Stimulated activated CD4-positive, alpha-beta T cell treated with anti-CD3 and anti-CD28 coated beads, Interleukin-15, amount 100 ng/mL, for 1 hour (primary cell): ENCODE measurements at regions not wholly inside any gene's neighbourhood (a gene's known extent, or its start where the extent isn't known, plus 50 kb on each side); places are given as distances from the start of the nearest gene placed in this dataset.

Experiments used
- DNase-seq, 2 donors: peaks; one replicate each; pipeline ENCODE4 v3.0.0-alpha.2; 2020; ENCODE audit warnings: low read depth in 1 of 2, low spot score in 1 of 2

DNA sequence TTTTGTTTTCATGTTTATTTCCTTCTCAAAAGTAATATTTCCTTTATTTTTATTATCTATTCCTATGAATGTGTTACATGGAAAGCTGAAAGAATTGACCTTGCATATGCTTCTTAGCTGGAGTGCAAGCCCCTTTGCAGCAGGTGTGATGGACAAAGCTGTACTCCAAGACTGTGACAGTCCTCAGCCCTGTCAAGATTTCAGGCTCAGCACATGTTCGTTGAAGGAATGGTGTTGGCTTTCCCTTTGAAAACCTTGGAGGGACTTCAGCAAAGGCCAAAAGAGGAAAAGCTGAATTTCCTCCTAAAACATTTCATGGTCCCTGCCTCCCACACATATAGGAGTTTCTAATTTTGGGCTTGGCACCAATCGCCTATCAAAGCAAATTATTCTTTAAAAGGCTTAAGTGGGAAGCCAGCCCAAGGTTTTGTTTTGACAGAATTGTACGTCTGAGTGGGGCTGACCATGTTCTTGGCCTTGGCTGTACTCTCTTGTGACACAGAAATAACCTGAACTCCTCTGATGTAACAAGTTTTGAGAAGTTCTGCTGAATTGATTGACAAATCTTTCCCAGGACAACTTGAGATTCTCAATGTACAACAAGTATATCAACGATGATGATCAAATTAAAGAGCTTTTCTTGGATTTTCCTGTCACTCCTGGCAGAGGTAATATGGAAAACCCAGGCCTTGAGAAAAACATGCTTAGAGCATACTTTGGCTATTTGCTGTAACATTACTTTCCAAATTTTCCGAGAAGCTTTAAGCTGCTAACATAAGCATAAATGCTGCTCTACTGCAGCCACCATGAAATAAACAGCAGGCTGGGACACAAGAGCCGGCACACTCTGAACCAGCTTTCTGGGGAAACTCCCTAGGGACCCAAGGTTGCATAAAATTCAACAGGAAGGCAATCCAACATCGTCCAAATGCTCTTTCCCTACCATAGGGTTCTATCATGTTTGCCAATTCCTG lies 135.7 kb upstream of the ZNF648 start:
- no peak for DNase-seq

DNA sequence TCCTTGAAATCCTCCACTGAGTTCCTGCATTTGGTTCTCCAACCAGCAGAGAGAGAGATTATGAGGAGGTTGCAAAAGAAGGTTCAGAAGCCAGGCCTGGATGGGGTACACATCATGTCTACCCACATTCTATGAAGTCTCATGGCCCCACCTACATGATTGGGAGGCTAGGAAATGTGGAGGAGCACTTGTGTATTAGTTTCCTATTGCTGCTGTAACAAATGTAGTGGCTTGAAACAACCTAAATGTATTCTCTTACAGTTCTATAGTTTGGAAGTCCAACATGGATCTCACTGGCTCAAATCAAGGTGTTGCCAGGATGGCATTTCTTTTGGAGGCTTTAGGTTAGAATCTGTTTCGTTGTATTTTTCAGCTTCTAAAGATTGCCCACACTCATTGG lies 134.2 kb upstream of the ZNF648 start:
- DNase-seq, result no peak

GRCh38 chr1:182193908-182194550 lies 132.5 kb upstream of the ZNF648 start:
- no peak for DNase-seq

DNA sequence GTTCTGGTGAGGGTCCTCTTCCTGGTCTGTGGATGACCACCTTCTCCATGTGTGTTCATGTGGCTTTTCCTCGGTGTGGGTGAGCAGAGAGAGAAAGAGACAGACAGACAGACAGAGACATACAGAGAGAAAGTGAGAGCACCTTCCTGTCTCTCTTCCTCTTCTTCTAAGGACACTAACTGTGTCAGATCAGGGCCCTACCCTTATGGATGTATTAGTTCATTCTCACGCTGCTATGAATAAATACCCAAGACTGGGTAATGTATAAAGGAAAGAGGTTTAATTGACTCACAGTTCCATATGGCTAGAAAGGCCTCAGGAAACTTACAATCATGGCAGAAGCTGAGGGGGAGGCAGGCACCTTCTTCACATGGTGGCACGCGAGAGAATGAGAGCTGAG lies 131.5 kb upstream of the ZNF648 start:
- DNase-seq, result no peak

GRCh38 chr1:182192215-182192614 lies 130.7 kb upstream of the ZNF648 start:
- no peak for DNase-seq

GRCh38 chr1:182191381-182192115 lies 130.0 kb upstream of the ZNF648 start:
- DNase-seq, result no peak

GRCh38 chr1:182189535-182190066 lies 128.1 kb upstream of the ZNF648 start:
- DNase-seq, result no peak

GRCh38 chr1:182186757-182187146 lies 125.2 kb upstream of the ZNF648 start:
- no peak for DNase-seq

DNA sequence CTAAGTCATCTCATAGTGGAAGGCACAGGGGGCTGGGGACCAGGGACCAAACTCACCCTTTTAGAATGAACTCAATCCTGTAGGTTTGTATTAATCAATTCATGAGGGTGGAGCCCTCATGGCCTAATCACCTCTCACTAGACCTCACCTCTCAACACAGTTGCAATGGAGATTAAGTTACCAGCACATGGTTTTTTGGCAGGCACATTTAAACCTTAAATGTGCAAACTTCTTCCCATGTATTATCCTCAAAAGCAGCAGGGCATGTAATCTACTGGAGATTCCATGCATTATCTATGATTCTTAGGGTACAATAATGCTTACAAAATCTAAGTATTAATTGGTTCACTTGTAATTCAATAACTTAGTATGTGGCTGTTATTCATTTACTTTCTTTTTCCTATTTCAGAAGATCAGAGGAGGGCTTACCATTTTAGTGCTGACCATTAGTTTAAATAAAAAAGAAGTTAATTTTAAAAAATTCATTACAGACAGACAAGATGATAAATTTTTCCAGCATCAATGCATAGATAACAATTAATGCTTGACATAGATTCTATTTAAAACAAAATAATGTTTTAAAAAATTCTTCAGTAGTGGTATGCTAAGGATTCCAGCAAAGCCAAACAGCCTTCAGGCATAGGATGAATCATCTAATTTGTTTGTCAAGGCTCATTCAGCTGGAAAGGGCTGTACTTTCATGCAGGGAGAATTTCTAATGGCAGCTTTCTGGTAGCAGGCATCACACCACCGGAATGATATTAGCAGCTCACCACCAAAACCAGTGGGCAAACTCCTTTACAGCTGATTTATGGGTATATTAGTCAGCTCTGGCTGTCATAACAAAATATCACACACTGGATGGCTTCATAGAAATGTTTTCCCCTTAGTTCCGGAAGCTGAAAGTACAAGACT lies 124.6 kb upstream of the ZNF648 start:
- DNase-seq, result no peak

- DNase-seq, result no peak
Measured at GRCh38 chr1:182185136-182185535, 123.6 kb upstream of the ZNF648 start.

DNA sequence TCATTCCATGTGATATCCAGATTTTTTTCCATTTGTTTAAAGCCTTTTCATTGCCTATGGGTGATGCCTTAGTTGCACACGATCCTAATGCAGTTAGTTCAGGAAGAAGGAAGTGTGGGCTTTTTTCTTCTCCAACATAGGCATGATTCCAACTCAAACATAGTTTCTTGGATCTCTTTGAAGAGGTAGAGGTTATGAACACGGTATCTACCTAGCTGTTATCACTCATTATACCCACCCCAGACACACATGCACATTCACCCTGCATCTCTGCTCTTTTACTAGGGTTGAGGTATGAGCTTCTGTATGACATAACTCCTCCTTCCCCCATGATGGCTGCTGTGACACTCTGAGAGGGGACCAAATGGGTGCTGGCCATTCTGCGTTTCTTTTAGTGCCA lies 122.1 kb upstream of the ZNF648 start:
- DNase-seq, result no peak

- no peak for DNase-seq
Measured at GRCh38 chr1:182182311-182182710, 120.8 kb upstream of the ZNF648 start.

GRCh38 chr1:182181167-182181572 lies 119.7 kb upstream of the ZNF648 start:
- DNase-seq, result no peak

GRCh38 chr1:182175361-182175931 lies 113.9 kb upstream of the ZNF648 start:
- no peak for DNase-seq

DNA sequence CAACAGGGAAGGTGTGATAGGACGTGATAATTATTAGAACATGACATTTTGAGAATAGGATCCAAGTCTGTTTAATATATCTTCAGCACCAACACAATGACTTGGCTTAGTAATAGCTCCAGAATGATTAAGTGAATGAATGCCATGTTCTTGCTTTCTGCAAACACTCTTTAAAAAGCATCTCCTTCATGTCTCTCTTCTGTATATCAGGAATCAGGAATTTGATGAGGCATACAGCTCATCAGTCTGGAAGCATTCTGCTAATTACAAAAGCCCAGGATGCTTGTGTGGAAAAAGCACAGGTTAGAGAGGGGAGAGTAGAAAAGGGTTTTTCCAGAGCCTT lies 113.0 kb upstream of the ZNF648 start:
- no peak for DNase-seq

- no peak for DNase-seq
Measured at GRCh38 chr1:182173808-182174512, 112.4 kb upstream of the ZNF648 start.

DNA sequence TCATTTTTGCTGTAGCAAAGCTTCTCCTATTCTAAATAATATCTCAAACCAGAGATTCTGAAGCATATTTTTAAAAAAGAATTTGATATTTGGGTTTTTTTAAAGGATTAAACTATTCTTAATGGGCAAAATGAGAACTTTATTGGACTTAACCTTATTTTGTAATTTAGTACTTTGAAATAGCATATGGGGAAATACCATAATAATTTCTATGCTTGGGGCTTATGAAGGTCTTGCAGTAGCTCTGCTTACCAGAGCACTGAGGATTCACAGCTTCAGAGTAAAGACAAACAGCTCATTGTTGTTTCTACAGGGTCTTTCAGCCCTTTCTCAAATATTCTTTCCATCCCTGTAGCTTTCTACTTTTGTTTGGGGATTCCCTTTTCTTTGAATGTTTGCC lies 111.2 kb upstream of the ZNF648 start:
- no peak for DNase-seq

- no peak for DNase-seq
Measured at GRCh38 chr1:182170891-182171461, 109.5 kb upstream of the ZNF648 start.

DNA sequence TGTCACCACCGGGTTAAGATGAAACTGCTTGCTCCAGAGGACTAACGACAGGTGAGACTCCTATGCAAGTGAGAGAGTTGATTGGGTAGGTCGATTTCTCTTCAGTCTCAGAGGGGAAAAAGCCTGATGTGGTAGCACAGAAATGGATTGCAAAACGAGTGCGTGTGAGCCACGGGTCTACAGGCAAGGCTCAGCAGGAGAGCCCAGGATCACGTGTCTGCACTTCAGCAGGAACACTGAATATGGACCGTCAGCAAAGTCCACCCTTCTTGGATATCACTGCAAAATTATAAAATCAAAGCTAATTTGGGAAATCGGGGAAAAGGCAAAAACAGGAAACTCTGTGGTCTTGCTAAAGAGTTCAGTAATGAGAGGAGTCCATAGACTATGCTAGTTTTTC lies 107.7 kb upstream of the ZNF648 start:
- no peak for DNase-seq
